ENCODE measurements at regions not wholly inside any gene's neighbourhood (a gene's known extent, or its start where the extent isn't known, plus 50 kb on each side); places are given as distances from the start of the nearest gene placed in this dataset.

GRCh38 chr1:242784084-242784483, 259.6 kb upstream of the PLD5 start:
- TF ChIP-seq EZH2phosphoT487 (IDR thresholded peaks at IDR 0.05; ENCODE audit: unreplicated experiment) (no peak), CTCF (conservative IDR thresholded peaks at IDR 0.05; ENCODE audit: low read depth in 2 of 2) (no peak), REST (IDR thresholded peaks at IDR 0.05; ENCODE audit: unreplicated experiment) (no peak), POLR2AphosphoS5 (IDR thresholded peaks at IDR 0.05; ENCODE audit: low read depth) (no peak), EZH2 (IDR thresholded peaks at IDR 0.05; ENCODE audit: low read depth, unreplicated experiment) (no peak)

Measured in GM23338 (cell line).